Left ventricle myocardium inferior (tissue), 1 donor: ENCODE measurements at regions not wholly inside any gene's neighbourhood (a gene's known extent, or its start where the extent isn't known, plus 50 kb on each side); places are given as distances from the start of the nearest gene placed in this dataset.

Experiments
- DNase-seq: peaks from one replicate; pipeline ENCODE4 v3.0.0-alpha.2; 2020
- H3K27ac ChIP-seq: fragments of 200-600 bp; replicated peaks from 2 replicates; pipeline ENCODE4 v1.8.0; 2021
- H3K27me3 ChIP-seq: fragments of 200-600 bp; 2 replicates; pipeline ENCODE4 v1.8.0; 2021; ENCODE audit warnings: low read depth
- H3K36me3 ChIP-seq: fragments of 200-600 bp; 2 replicates; pipeline ENCODE4 v1.8.0; 2021
- H3K4me1 ChIP-seq: fragments of 200-600 bp; 2 replicates; pipeline ENCODE4 v1.8.0; 2021
- H3K4me3 ChIP-seq: fragments of 200-600 bp; 2 replicates; pipeline ENCODE4 v1.8.0; 2021; ENCODE audit warnings: mild to moderate bottlenecking, moderate library complexity
- H3K9me3 ChIP-seq: fragments of 200-600 bp; replicated peaks from 2 replicates; pipeline ENCODE4 v1.8.0; 2021
- intact Hi-C: fragments of 100-400 bp; cut with micrococcal nuclease; formaldehyde crosslinking; loops from one replicate; pipeline ENCODE4 v1.11.0; 2022
- TF ChIP-seq, protein P1 (sequence below): fragments of 200-600 bp; IDR thresholded peaks from 2 replicates; pipeline ENCODE4 v1.8.0; 2021; ENCODE audit warnings: antibody characterized with exemption, mild to moderate bottlenecking, borderline replicate concordance
- donor health status: DM: no; HTN: yes; CAD: no; lungs with severe emphysema.

DNA sequence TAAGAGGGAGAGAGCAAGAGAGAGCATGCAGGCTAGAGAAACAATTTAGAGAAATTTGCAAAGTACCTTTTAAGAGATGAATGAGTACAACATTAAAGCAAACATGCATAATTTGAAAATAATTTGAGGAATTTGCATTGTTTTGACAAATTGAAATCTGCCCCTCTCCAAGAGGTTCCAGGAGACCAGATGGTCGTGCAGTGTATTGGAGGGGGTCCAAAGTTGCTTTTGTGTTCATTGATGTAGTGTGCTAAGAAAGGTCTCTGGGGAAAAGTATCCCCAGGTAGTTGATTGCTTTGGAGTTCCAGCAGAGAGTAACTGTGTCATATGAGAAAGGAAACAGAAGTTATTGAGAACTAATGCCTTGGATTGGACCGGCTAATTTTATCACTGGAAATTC, 635.0 kb upstream of the TENM3 start:
- H3K36me3 ChIP-seq, result no peaks in the 10 kb centered on the region
- intact Hi-C loops, result no loop called here
- H3K9me3 ChIP-seq, result no peaks in the 10 kb centered on the region
- no peak for DNase-seq
- TF ChIP-seq, protein P1, sequence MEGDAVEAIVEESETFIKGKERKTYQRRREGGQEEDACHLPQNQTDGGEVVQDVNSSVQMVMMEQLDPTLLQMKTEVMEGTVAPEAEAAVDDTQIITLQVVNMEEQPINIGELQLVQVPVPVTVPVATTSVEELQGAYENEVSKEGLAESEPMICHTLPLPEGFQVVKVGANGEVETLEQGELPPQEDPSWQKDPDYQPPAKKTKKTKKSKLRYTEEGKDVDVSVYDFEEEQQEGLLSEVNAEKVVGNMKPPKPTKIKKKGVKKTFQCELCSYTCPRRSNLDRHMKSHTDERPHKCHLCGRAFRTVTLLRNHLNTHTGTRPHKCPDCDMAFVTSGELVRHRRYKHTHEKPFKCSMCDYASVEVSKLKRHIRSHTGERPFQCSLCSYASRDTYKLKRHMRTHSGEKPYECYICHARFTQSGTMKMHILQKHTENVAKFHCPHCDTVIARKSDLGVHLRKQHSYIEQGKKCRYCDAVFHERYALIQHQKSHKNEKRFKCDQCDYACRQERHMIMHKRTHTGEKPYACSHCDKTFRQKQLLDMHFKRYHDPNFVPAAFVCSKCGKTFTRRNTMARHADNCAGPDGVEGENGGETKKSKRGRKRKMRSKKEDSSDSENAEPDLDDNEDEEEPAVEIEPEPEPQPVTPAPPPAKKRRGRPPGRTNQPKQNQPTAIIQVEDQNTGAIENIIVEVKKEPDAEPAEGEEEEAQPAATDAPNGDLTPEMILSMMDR, result no peak
- H3K4me3 ChIP-seq, result no peak overlapping the region
- H3K27me3 ChIP-seq, result no peaks in the 10 kb centered on the region
- no peak overlapping the region for H3K27ac ChIP-seq
- H3K4me1 ChIP-seq, result no peaks in the 10 kb centered on the region

DNA sequence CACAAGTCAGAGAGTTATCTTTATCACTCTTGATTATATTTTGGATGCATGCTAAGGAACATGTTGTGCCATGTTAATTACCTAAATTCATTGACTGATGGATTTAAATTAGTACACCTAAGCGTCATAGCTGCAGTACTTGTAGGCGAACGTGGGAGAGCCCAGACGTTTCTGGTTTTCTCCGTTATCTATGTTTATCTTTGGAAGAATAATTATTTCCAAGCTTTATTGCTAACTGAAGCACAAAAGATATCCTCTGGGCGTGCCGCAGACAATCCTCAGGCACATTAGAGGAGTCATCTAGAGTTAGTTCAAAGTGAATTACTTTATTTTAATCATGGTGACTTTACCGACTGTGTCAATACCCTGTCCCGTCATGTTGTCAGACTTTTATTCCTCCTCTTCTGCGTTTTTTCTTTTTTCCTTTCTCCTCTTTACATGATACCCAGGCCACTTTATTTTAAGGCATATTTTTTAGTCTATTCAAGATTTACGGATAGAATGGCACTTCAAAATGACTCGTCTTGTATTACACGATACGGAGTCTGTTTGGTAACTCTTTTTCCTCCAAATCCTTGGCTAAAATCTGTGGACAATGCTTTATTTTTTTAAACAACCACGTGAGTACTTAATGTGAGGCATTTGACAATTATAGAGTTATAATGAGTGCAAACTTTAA, 632.0 kb upstream of the TENM3 start:
- no peaks in the 10 kb centered on the region for H3K4me1 ChIP-seq
- intact Hi-C loops, result no loop called here
- H3K27me3 ChIP-seq, result no peaks in the 10 kb centered on the region
- no peaks in the 10 kb centered on the region for H3K9me3 ChIP-seq
- no peak for DNase-seq
- TF ChIP-seq, protein P1, result no peak
- H3K4me3 ChIP-seq, result no peak overlapping the region
- no peaks in the 10 kb centered on the region for H3K36me3 ChIP-seq
- H3K27ac ChIP-seq, result no peak overlapping the region

DNA sequence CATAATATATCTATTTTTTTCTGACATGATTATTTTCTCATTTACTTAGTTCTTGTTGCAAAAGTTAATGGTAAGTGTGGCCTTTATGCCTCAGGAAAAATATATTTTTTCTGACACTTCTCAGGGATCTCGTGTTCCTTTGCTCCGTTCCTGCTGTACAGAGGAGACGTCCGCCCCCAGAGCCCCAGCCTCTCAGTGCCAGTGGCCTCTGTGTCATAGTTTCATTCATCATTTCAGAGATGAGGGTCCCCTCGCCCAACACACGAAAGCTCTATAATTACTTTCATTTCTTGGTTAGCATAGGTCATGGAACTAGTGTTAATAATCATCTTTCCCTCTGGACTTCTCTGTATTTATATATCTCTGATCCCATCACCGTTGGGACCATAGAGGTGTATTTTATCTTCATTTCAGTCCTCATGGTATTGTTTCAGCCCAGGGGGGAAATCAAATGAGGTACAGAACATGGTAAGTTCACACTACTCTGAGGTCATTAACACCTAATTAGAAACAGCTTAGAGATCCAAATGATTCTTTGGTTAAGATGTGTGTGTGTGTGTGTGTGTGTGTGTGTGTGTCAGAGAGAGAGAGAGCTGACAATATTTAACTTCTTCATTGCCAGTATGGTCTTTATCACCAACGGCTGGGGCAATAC, 631.1 kb upstream of the TENM3 start:
- Histone ChIP-seq H3K4me3 (no peak overlapping the region), H3K9me3 (no peaks in the 10 kb centered on the region), H3K27me3 (no peaks in the 10 kb centered on the region), H3K27ac (no peak overlapping the region), H3K36me3 (no peaks in the 10 kb centered on the region), H3K4me1 (no peaks in the 10 kb centered on the region)
- intact Hi-C loops, result no loop called here
- DNase-seq, result no peak
- TF ChIP-seq, protein P1, result no peak

DNA sequence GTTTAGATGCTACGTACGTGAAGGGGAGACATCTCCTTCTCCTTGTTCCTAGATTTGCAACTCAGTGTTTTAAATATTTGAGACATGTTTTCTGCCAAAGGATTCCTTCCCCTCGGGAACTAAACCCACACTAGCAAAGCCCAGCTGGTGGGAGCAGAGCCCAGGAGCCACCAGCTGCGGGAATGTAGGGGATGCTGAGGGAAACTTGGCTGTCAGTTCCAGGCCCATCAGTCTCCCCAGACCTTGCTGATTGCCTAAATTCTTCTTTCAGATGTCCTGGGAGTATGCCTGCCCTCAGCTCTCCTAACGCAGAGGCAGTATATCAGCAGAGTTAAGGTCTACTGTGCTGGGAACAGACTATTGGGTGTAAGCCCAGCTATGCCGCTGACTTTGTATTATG, 630.0 kb upstream of the TENM3 start:
- H3K27me3 ChIP-seq, result no peaks in the 10 kb centered on the region
- TF ChIP-seq, protein P1, result no peak
- H3K9me3 ChIP-seq, result no peaks in the 10 kb centered on the region
- no peak overlapping the region for H3K4me3 ChIP-seq
- peaks cover 3% of the 10 kb centered on the region for H3K4me1 ChIP-seq
- H3K27ac ChIP-seq, result no peak overlapping the region
- intact Hi-C loops, result no loop called here
- H3K36me3 ChIP-seq, result no peaks in the 10 kb centered on the region
- DNase-seq, result no peak

DNA sequence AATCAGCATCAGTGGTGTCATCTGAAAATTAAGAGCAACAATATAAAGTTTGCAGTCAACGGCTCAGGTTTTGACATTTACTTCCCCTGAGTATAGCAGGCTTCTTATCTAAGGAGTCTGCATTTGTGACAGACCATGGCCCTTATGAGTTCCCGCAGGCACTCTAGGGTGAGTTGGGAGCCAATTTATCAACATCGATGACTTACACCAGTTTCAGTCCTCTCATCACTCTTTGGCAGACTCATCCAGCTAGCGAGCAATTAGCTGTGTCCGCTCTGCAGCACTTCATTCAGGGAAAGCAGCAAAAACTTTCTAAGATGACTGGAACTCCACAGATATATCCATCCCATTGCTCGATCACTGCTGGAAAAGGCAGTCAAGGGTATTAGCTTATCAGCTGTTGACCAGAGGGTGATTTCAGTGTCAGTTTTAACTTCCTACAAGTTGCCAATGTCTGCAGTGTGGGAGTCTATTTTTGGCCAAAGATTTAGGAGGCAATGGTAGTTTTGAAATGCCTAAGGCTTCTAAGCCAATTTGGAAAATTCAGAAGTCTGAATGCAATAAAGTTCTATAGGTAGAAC, 625.1 kb upstream of the TENM3 start:
- TF ChIP-seq, protein P1, result no peak
- Histone ChIP-seq H3K27ac (no peak overlapping the region), H3K4me1 (peaks cover 6% of the 10 kb centered on the region), H3K9me3 (no peaks in the 10 kb centered on the region), H3K27me3 (no peaks in the 10 kb centered on the region), H3K4me3 (no peak overlapping the region), H3K36me3 (no peaks in the 10 kb centered on the region)
- DNase-seq, result no peak
- intact Hi-C loops, result no loop called here
